ENCODE measurements at regions not wholly inside any gene's neighbourhood (a gene's known extent, or its start where the extent isn't known, plus 50 kb on each side); places are given as distances from the start of the nearest gene placed in this dataset.

DNA sequence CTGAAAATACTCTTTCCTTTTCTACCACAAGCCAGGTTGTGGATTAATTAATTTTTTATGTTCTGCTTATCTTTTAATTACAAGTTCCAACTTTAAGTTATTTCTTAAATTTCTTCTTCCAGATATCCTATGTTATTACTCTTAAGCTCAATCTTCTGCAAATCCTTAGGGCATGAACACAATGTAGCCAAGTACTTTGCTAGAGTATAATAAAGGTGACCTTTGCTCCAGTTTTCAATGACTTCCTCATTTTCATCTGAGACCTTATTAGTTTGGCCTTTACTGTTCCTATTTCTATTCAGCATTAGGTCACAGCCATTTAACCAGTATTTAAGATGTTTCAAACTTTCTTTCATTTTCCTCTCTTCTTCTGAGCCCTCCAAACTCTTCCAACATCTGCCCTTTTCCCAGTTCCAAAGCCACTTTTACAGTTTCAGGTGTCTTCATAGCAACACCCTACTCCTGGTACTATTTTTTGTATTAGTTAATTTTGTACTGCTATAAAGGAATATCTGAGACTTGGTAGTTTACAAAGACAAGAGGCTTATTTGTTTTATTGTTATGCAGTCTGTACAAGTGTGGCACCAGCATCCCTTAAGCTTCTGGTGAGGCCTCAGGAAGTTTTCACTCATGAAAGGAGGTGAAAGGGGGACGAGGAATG, 886.2 kb upstream of the GHITM start:
- DNase-seq = no peak

DNA sequence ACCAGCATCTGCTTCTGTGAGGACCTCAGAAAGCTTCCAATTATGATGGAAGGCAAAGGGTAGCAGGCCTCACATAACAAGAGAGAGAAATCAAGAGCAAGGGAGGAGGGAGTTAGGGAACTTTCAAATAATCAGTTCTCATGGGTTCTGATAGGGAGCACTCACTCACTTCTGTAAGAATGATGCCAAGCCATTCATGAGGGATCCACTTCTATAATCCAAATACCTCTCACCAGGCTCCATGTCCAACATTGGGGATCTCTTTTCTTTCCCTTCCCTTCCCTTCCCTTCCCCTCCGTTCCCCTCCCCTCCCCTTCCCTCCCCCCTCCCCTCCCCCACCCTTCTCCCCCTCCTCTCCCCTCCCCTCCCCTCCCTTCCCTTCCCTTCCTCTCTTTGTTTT, 884.6 kb upstream of the GHITM start:
- no peak for DNase-seq

GRCh38 chr10:83262434-83262833, 876.9 kb upstream of the GHITM start:
- no peak for DNase-seq

DNA sequence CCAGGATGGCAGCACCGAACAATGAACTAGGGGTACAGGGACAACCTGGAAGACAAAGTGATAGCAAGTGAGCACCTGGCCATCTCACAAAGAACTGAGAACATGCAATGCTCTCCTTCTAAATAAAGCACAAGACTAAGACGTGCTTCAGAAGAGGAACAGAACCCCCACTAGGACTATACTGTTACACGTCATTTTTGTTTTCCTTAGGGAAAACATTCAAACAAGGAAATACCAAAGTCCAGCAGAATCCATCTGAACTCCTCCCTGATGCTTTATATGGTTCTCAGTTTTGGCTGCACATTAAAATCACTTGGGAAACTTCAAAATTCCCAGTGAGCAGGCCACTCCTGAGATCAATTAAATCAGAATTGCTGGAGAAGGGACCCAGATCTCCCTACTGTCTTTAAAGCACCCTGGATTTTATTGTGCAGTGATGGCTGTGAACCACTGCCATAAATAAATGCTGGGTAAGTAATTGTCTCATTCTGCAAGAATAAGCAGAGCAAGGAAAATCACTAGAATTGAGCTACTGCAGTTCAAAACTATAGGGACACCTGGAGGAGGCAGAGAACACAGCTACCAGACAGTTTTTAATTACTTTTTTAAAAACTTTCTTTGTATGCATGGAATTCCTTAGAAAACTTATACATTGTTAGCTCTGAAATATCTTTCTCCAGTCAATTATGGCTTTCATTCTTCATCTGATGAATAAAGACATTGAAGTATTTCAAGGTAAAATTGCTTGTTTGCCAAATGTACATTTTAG, 866.5 kb upstream of the GHITM start:
- no peak for DNase-seq

GRCh38 chr10:83274088-83274487, 865.2 kb upstream of the GHITM start:
- DNase-seq = no peak

DNA sequence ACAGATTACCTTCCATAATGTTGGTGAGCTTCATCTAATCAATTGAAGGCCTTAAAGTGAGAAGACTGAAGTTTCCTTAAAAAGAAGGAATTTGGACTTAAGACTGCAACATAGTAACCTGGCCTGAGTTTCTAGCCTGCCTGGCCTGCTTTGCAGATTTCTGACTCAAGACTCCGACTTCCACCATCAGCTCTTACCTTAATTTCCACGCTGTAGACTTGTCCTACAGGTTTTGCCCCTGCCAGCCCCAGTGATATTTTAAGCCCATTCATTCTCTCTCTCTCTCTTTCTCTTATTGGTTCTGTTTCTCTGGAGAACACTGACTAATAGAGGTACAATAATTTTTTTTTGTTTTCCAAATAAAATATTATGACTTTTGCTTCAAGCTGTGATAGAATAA, 862.3 kb upstream of the GHITM start:
- DNase-seq = no peak

GRCh38 chr10:83283151-83283550, 856.2 kb upstream of the GHITM start:
- no peak for DNase-seq

- no peak for DNase-seq
These were observed 851.9 kb upstream of the GHITM start for GRCh38 chr10:83287374-83287773.

- no peak for DNase-seq
These were observed 849.9 kb upstream of the GHITM start for GRCh38 chr10:83289373-83289772.

DNA sequence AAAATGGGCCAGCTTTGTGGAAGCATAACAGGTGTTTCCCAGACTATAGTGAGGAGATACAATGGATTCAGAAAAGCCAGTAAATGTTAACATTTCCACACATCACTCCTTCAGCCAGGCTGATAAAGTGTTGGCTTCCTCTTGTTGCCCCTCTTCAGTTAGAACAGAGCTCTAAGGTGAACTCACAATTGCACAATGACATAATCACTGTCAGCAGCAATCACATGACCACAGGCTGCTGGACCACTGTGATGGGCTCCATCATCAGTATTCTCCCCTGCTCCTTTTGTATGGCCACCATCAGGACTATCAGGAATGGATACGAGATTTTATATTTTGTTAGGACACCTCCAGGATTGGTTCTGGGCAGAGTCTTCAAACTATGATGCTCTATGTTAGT, 849.4 kb upstream of the GHITM start:
- no peak for DNase-seq

DNA sequence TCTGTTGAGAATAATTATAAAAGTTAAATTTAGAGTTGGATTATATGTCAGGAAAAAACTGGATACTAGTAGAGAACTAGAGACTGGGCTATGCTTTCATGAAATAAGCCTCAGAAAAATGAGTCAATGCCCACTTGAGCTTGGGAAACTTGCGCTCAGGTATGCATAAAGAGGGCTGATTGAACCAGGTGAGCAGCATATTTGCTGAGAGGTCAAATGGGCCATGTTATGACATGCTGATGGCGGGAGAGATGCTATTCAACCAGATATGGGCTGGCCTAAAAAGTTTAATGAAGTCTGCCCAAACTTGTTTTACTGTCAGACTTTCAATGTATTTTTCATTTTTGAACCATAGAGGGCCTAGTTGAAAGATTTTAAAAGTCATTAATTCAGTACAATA, 837.6 kb upstream of the GHITM start:
- DNase-seq = no peak

DNA sequence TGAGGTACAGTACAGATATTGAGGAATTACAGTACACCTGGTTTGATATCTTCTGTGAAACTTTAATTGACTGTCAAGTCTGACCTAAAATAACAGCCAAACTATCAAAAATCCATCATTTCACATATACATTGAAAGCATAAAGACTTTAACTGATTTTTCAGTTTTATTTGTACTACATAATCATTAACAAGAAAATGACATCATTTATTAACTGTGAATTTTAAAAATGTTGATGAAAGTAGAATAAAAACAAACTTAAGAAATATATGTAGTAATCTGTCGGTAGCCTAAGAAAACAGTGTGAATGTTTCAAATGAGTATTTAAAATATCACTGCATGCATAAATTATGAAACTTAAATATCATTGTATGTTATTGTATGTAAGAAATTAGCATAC, 836.7 kb upstream of the GHITM start:
- no peak for DNase-seq

GRCh38 chr10:83310688-83311087, 828.6 kb upstream of the GHITM start:
- DNase-seq = no peak

DNA sequence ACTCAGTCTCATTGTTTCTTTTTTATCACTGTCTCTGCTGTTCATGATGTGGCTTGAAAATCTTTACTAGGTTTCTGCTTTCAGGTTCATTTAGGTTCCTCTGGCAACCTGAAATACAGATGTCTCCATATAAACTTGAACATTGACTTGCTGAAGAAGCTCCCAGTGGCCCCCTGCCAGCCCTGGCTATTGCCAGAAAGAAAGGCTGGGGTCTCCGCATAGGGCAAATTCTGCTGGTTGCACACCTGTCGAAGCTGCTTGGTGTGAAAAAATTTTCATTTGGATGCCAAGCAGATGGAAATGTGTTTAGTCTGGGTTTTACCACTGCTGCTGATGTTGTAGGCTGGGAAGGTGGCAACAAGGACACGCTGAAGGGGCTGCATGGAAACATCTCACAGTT, 826.7 kb upstream of the GHITM start:
- DNase-seq = no peak

DNA sequence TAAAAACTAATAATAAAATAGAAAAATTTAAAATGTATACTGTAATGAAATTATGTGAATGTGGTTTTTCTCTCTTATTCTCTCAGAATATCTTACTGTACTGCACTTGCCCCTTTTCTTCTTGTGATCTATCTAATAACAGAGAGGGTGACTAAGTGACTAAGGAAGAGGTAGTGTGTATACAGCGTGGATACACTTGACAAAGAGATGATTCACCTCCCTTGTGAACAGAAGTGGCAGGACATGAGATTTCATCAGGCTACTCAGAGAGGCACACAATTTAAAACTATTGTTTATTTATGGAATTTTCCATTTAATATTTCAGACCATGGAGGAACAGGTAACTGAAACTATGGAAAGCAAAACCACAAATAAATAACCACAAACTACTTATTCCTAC, 806.6 kb upstream of the GHITM start:
- no peak for DNase-seq

- DNase-seq = no peak
These were observed 805.7 kb upstream of the GHITM start for GRCh38 chr10:83333566-83333965.

DNA sequence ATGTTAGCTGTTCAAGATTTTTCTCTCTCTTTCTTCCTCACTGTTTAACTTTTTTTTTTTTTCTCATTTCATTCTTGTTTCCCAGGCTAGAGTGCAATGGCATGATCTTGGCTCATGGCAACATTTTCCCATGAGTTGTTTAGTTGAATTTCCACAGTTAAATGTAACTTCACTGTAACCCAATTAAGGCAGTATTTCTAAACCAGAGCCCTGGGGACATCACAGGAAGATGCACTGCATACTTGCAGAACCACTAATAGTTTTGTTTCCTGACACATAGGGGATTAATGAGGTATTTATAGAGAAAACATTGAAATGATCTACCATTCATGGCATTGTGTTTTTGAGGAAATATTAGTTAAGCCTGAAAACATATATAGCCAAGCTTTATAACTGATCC, 795.6 kb upstream of the GHITM start:
- no peak for DNase-seq

GRCh38 chr10:83346266-83346910, 792.9 kb upstream of the GHITM start:
- DNase-seq = no peak

GRCh38 chr10:83352588-83352987, 786.7 kb upstream of the GHITM start:
- no peak for DNase-seq

GRCh38 chr10:83354456-83354855, 784.9 kb upstream of the GHITM start:
- no peak for DNase-seq

DNA sequence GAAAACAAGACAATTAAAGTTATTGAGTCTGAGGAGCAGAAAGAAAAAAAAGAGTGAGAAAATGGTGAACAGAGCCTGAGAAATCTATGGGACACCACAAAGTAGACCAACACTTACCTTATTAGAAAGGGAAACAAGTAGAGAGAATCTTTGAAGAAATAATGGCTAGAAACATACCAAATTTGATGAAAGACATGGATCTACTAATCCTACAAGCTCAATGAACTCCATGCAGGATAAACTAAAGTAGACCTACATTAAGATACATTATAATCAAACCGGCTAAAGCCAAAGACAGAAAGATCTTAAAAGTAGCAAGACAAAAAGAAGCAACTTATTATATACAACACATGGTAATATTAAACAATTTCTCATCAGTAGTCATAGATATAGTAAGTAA, 782.3 kb upstream of the GHITM start:
- DNase-seq = no peak

GRCh38 chr10:83357627-83358026, 781.7 kb upstream of the GHITM start:
- no peak for DNase-seq

DNA sequence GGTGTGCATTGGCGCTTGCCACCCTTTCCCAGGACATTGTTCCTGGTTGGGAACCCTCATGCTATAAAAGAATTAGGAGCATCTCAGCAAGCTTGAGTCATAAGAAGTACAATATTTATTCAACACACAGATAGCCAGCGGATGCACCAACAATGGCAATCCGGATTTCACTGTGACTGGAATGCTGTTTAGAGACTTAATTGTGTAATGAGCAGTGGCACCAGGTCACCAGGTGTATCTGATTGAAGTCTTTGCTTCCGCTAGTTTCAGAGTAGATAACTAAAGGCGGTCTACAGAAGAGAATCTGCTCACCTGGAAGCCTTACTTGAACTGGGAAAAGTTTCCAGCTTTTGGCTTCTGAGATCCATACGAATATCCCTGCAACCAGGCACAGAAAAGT, 772.3 kb upstream of the GHITM start:
- no peak for DNase-seq

All from activated CD4-positive, alpha-beta T cell treated with anti-CD3 and anti-CD28 coated beads, Interleukin-2, amount 50 U/mL, for 48 hours (primary cell).